Stimulated activated naive CD8-positive, alpha-beta T cell treated with anti-CD3 and anti-CD28 coated beads, Interleukin-15, amount 100 ng/mL, for 72 hours (primary cell): ENCODE measurements at regions not wholly inside any gene's neighbourhood (a gene's known extent, or its start where the extent isn't known, plus 50 kb on each side); places are given as distances from the start of the nearest gene placed in this dataset.
"Not testable (repeated sequence)": the region's sequence is repeated elsewhere in the genome, so short reads cannot be mapped to it uniquely, and the experiment has no call there.

Experiments
- ATAC-seq: fragments of 150-1000 bp; cut with Tn5 transposase; 2 replicates; pipeline ENCODE4 v1.10.0; 2021; ENCODE audit warnings: mild to moderate bottlenecking, moderate library complexity
- DNase-seq, 2 donors: peaks; one replicate each; pipeline ENCODE4 v3.0.0; 2021 to 2022
- H3K27ac Mint-ChIP-seq, 2 donors: one replicate each; pipeline ENCODE4 v1.8.0; 2022; ENCODE audit warnings: mild to moderate bottlenecking in 2 of 2, mixed read lengths in 2 of 2, moderate library complexity in 2 of 2
- H3K27me3 Mint-ChIP-seq: one replicate; pipeline ENCODE4 v1.8.0; 2022; ENCODE audit warnings: mixed read lengths
- H3K4me1 Mint-ChIP-seq: one replicate; pipeline ENCODE4 v1.8.0; 2022; ENCODE audit warnings: mild to moderate bottlenecking, mixed read lengths
- H3K4me3 Mint-ChIP-seq, 2 donors: one replicate each; pipeline ENCODE4 v1.8.0; 2022; ENCODE audit warnings: mild to moderate bottlenecking in 2 of 2, mixed read lengths in 2 of 2, moderate library complexity in 1 of 2
- H3K9me3 Mint-ChIP-seq, 2 donors: one replicate each; pipeline ENCODE4 v1.8.0; 2022; ENCODE audit warnings: mixed read lengths in 2 of 2

GRCh38 chr12:43221216-43221615 is 330.8 kb downstream of the ADAMTS20 start:
- ATAC-seq (no peak), DNase-seq (no peak)
- H3K27me3 Mint-ChIP-seq = no peaks in the 10 kb centered on the region
- H3K27ac Mint-ChIP-seq = no peak overlapping the region
- no peaks in the 10 kb centered on the region for H3K4me1 Mint-ChIP-seq
- H3K4me3 Mint-ChIP-seq = no peak overlapping the region
- no peaks in the 10 kb centered on the region for H3K9me3 Mint-ChIP-seq

DNA sequence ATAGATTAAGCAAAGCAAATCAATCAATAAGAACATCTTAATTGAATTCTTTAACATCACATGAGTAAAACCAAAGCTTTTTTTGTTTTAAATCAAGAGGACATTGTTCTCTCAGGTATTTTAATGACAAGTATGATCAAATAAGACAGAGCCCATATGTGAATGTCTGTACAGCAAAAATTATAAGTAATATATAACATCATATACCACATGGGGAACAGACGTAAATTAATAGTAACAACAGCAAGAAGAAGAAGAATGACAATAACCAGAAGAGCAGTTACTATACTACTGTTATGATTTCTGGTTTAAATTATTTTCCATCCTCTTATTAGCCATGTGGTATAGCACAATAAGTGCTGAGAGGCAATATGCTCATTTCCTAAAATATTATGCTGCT is 335.5 kb downstream of the ADAMTS20 start:
- ATAC-seq (no peak), DNase-seq (no peak)
- H3K9me3 Mint-ChIP-seq = no peaks in the 10 kb centered on the region
- no peaks in the 10 kb centered on the region for H3K4me1 Mint-ChIP-seq
- H3K4me3 Mint-ChIP-seq = no peak overlapping the region
- H3K27ac Mint-ChIP-seq = no peak overlapping the region
- H3K27me3 Mint-ChIP-seq = no peaks in the 10 kb centered on the region

DNA sequence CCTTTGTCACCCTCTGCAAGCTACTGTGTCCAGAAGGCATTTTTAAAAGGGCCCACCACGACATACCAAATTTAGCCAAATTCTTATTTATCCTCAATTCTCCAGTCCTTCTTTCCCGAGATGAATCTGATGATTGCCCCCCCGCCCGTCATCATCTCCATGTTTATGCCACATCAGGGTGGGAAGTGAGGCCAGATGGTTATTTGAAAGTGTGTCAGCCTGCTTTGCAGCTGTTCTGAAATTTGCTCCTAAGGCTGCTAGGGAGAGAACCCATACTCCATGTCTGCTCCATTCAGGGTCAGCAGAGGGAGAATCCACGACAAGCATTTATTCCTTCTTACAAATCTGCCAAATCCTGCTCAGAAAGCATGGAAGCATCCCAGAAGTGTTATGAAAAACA is 337.8 kb downstream of the ADAMTS20 start:
- H3K27ac Mint-ChIP-seq = no peak overlapping the region
- H3K27me3 Mint-ChIP-seq = no peaks in the 10 kb centered on the region
- no peaks in the 10 kb centered on the region for H3K4me1 Mint-ChIP-seq
- ATAC-seq (no peak), DNase-seq (no peak)
- H3K9me3 Mint-ChIP-seq = no peaks in the 10 kb centered on the region
- H3K4me3 Mint-ChIP-seq = no peak overlapping the region

DNA sequence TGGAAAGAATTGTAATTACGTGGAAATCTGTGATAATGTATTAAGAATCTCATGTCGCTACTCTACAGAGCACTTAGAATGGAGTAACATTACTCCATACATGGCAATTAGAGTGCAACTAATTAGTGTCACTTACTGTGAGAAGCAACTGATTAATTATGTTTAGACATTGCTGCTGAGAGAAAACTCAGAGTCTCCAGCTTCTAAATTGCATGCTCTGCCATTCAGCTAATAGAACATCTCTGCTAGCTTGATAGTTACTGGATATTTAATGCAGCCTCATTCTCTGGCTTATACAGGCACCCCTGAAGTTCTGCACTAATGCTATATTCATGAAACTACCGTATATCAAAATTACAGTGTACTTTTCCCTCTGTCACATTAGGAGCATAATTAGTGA is 338.4 kb downstream of the ADAMTS20 start:
- no peaks in the 10 kb centered on the region for H3K4me1 Mint-ChIP-seq
- DNase-seq = no peak
- H3K27me3 Mint-ChIP-seq = no peaks in the 10 kb centered on the region
- H3K27ac Mint-ChIP-seq = no peak overlapping the region
- H3K9me3 Mint-ChIP-seq = no peaks in the 10 kb centered on the region
- no peak overlapping the region for H3K4me3 Mint-ChIP-seq
- no peak for ATAC-seq

- no peak for DNase-seq
- H3K27ac Mint-ChIP-seq = no peak overlapping the region
- H3K4me1 Mint-ChIP-seq = no peaks in the 10 kb centered on the region
- H3K4me3 Mint-ChIP-seq = no peak overlapping the region
- no peaks in the 10 kb centered on the region for H3K9me3 Mint-ChIP-seq
- H3K27me3 Mint-ChIP-seq = no peaks in the 10 kb centered on the region
- no peak for ATAC-seq
These were observed 341.4 kb downstream of the ADAMTS20 start for GRCh38 chr12:43210485-43211192.

DNA sequence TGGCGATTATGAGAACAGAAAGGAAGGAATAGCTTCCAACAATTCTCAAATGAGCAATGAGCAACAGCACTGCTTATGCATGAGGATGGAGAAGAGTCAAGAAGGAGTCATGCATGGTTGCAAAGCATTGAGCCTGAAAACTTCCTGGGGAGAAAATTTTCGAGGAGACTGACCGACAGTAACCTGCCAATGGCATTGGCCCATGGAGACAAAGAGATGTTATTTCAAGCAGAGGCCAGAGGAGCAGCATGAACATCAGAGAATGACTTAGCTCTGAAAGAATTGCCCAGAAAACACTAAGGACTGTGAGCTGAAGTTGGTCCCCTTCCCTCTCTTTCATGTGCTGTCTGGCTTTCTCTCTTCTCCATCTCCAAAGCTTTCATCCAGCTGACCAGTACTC is 343.4 kb downstream of the ADAMTS20 start:
- DNase-seq (no peak), ATAC-seq (no peak)
- no peaks in the 10 kb centered on the region for H3K9me3 Mint-ChIP-seq
- no peaks in the 10 kb centered on the region for H3K27me3 Mint-ChIP-seq
- no peak overlapping the region for H3K27ac Mint-ChIP-seq
- H3K4me1 Mint-ChIP-seq = no peaks in the 10 kb centered on the region
- no peak overlapping the region for H3K4me3 Mint-ChIP-seq

DNA sequence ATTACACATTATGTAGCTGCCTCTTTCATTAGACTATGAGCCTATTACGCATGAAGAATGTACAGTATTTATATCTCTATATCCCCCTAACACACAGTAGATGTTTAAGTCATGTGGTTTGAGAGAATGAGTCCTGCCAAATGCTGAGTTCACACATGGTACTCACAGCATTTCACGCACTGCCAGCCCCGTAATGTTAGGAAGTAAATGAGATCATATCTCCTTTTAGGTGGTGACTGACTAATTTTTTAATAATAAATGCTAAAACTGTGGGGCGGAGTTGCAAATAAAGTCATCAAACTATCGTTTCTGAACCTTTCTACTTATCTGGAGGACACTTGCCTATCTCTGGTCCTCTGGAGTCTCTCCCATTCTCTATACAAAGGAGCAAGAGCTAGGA is 343.8 kb downstream of the ADAMTS20 start:
- no peak overlapping the region for H3K4me3 Mint-ChIP-seq
- ATAC-seq (no peak), DNase-seq (no peak)
- H3K27me3 Mint-ChIP-seq = no peaks in the 10 kb centered on the region
- no peak overlapping the region for H3K27ac Mint-ChIP-seq
- no peaks in the 10 kb centered on the region for H3K9me3 Mint-ChIP-seq
- H3K4me1 Mint-ChIP-seq = no peaks in the 10 kb centered on the region

GRCh38 chr12:43206396-43206795 is 345.6 kb downstream of the ADAMTS20 start:
- no peaks in the 10 kb centered on the region for H3K9me3 Mint-ChIP-seq
- no peaks in the 10 kb centered on the region for H3K4me1 Mint-ChIP-seq
- ATAC-seq (no peak), DNase-seq (no peak)
- H3K27ac Mint-ChIP-seq = no peak overlapping the region
- H3K4me3 Mint-ChIP-seq = no peak overlapping the region
- H3K27me3 Mint-ChIP-seq = no peaks in the 10 kb centered on the region

DNA sequence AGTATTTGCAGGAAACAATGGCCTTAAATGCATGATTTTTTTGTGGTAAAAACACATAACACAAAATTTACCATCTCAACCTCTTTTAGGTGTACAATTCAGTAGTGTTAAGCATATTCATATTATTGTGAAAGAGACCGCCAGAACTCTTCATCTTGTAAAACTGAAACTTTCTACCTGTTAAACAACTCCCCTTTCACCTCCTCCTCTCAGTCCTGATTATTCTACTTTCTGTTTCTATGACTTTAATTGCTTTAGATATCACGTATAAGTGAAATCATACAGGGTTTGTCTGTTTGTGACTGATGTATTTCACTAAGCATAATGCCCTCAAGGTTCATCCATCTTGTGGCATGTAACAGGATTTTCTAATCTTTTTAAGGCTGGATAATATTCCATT is 353.4 kb downstream of the ADAMTS20 start:
- DNase-seq = no peak
- H3K4me1 Mint-ChIP-seq = no peaks in the 10 kb centered on the region
- H3K4me3 Mint-ChIP-seq = no peak overlapping the region
- peaks cover 0 to 5% of the 10 kb centered on the region in 2 donors for H3K9me3 Mint-ChIP-seq
- no peak overlapping the region for H3K27ac Mint-ChIP-seq
- ATAC-seq = no peak
- H3K27me3 Mint-ChIP-seq = no peaks in the 10 kb centered on the region

DNA sequence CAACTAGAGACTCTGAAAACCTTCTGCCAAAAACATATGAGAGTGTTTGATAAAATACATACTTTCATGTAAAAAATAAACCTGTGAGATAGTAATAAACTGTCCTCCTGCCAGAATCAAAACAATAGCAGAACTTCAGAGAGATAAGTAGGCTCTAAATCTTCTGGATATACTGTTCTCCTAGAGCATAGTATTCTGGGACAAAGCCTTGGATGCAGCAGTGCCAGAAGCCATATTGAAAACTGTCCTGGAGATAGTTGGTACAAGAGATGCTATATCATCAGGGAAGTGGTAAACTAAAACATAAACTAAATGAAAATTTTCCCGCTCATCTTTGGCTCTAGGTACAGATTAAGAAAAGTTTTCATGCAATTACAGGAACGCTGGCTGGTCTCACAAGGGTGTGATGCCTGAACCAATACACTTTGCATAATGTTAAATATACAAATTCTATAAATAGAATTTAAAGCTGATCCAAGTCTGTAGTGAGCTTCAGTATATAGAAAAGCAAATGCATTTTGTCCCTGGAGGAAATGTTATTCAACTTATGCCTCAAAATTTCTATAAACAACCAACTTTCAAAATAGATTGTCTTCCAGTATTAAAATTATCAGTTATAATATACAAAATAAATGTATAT is 355.6 kb downstream of the ADAMTS20 start:
- no peak for DNase-seq
- no peak overlapping the region for H3K4me3 Mint-ChIP-seq
- no peaks in the 10 kb centered on the region for H3K4me1 Mint-ChIP-seq
- H3K27ac Mint-ChIP-seq = no peak overlapping the region
- H3K27me3 Mint-ChIP-seq = no peaks in the 10 kb centered on the region
- peaks cover 6 to 8% of the 10 kb centered on the region in 2 donors for H3K9me3 Mint-ChIP-seq
- no peak for ATAC-seq

GRCh38 chr12:43193096-43193495 is 358.9 kb downstream of the ADAMTS20 start:
- not testable (repeated sequence) for ATAC-seq, H3K27me3 Mint-ChIP-seq, DNase-seq, H3K4me1 Mint-ChIP-seq, H3K27ac Mint-ChIP-seq, H3K4me3 Mint-ChIP-seq
- H3K9me3 Mint-ChIP-seq = peaks cover 8 to 14% of the 10 kb centered on the region in 2 donors

DNA sequence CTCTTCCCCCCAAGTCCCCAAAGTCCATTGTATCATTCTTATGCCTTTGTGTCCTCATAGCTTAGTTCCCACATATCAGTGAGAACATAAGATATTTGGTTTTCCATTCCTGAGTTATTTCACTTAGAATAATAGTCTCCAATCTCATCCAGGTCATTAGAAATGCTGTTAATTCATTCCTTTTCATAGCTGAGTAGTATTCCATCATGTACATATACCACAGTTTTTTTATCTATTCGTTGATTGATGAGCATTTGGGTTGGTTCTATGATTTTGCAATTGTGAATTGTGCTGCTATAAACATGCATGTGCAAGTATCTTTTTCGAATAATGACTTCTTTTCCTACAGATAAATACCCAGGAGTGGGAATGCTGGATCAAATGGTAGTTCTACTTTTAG is 359.6 kb downstream of the ADAMTS20 start:
- peaks cover 14 to 18% of the 10 kb centered on the region in 2 donors for H3K9me3 Mint-ChIP-seq
- not testable (repeated sequence) for H3K27ac Mint-ChIP-seq, ATAC-seq, H3K4me1 Mint-ChIP-seq, DNase-seq, H3K27me3 Mint-ChIP-seq, H3K4me3 Mint-ChIP-seq

GRCh38 chr12:43180242-43180641 is 371.8 kb downstream of the ADAMTS20 start:
- no peaks in the 10 kb centered on the region for H3K4me1 Mint-ChIP-seq
- H3K9me3 Mint-ChIP-seq = peaks cover 7 to 16% of the 10 kb centered on the region in 2 donors
- H3K4me3 Mint-ChIP-seq = no peak overlapping the region
- H3K27me3 Mint-ChIP-seq = no peaks in the 10 kb centered on the region
- H3K27ac Mint-ChIP-seq = no peak overlapping the region
- no peak for DNase-seq
- ATAC-seq = no peak

- H3K27ac Mint-ChIP-seq = no peak overlapping the region
- no peaks in the 10 kb centered on the region for H3K4me1 Mint-ChIP-seq
- DNase-seq (no peak), ATAC-seq (no peak)
- peaks cover 7 to 16% of the 10 kb centered on the region in 2 donors for H3K9me3 Mint-ChIP-seq
- no peak overlapping the region for H3K4me3 Mint-ChIP-seq
- no peaks in the 10 kb centered on the region for H3K27me3 Mint-ChIP-seq
These were observed 372.5 kb downstream of the ADAMTS20 start for GRCh38 chr12:43179486-43179885.

DNA sequence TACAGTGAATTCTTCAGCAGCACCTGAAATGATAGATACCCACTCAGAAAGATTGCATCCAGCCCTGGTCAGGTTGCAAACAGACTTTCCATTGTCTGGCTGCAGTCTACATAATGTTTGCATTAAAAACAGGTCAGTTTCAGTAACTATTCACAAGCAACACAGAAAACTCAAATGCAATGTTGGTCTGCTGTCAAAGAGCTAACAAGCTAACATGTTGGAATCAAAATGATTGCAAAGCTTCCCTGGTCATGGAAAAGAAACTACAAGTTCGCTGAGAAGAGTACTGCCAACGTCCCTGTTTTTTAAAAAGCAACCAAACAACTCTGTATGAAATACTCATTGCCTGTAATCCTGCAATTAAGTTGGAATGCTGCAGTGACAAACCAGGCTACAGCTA is 374.7 kb downstream of the ADAMTS20 start:
- ATAC-seq (no peak), DNase-seq (no peak)
- no peaks in the 10 kb centered on the region for H3K4me1 Mint-ChIP-seq
- H3K27me3 Mint-ChIP-seq = no peaks in the 10 kb centered on the region
- no peaks in the 10 kb centered on the region for H3K9me3 Mint-ChIP-seq
- no peak overlapping the region for H3K4me3 Mint-ChIP-seq
- H3K27ac Mint-ChIP-seq = no peak overlapping the region

DNA sequence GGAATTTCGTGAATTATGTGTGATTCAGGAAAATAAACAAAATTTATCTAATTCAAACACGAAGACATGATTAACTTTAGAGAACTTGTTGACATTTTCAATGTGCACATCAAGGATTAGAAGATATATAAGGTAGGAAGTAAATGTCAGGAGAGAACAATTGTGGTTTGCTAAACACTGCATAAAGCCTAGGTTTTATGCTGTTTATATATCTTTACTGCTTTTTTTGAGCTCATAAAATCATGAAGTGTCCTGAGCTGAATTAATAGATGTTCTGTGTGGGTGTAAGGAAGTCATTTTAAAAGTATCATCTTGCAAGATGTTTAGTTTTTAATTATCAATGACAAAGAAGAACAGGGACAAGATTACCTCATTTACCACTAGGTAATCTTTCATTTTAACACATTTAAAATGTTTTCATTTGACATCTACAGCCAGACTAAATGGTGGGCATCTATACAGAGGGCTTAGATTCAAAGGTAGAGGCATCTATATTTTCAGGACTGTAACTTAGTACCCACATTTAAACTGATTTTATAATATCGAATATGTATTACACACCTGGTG is 382.8 kb downstream of the ADAMTS20 start:
- Mint-ChIP-seq H3K27ac (no peak overlapping the region), H3K4me1 (no peaks in the 10 kb centered on the region), H3K9me3 (no peaks in the 10 kb centered on the region)

More for the DNA sequence above, 382.8 kb downstream of the ADAMTS20 start:
- no peak for DNase-seq
- Mint-ChIP-seq H3K4me3 (no peak overlapping the region), H3K27me3 (no peaks in the 10 kb centered on the region)
- ATAC-seq = no peak
